Lower leg skin (tissue), 3 donors: ENCODE measurements at regions not wholly inside any gene's neighbourhood (a gene's known extent, or its start where the extent isn't known, plus 50 kb on each side); places are given as distances from the start of the nearest gene placed in this dataset.

Source experiments
- CTCF ChIP-seq, 3 donors: fragments of 450-650 bp; IDR thresholded peaks; one replicate each; pipeline ENCODE4 v1.5.1; 2016; ENCODE audit warnings: antibody characterized with exemption in 3 of 3, mild to moderate bottlenecking in 3 of 3, moderate library complexity in 2 of 3
- POLR2A ChIP-seq, 2 donors: fragments of 450-650 bp; IDR thresholded peaks; one replicate each; pipeline ENCODE4 v1.6.1; 2016 to 2017; ENCODE audit warnings: antibody characterized with exemption in 2 of 2, mild to moderate bottlenecking in 1 of 2, moderate library complexity in 1 of 2

GRCh38 chr17:83175822-83176622 is 96.6 kb downstream of the METRNL start:
- TF ChIP-seq CTCF (IDR thresholded peaks at IDR 0.05) (no peak), POLR2A (IDR thresholded peaks at IDR 0.05) (no peak)
